ENCODE measurements at regions not wholly inside any gene's neighbourhood (a gene's known extent, or its start where the extent isn't known, plus 50 kb on each side); places are given as distances from the start of the nearest gene placed in this dataset.

DNA sequence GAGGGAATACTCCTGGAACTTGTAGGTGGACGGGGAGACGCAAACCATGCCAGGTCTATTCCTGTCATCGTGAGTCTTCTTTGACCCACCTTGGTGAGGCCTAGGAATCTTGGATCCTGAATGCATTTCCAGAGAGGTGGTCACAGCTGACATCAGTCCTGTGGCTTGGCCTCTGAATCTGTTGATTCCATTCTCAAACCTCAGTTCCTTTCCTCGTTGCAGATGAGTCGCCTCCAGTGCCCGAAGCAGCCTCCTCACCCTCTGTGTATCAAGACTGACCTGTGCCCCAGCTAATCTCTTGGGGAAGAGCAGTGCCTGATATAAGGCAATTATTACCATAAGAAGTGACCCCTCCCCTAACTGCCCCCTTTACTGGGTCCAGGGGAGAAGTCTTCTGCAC is 118.1 kb downstream of the SMIM20 start:
- TF ChIP-seq, protein P1, sequence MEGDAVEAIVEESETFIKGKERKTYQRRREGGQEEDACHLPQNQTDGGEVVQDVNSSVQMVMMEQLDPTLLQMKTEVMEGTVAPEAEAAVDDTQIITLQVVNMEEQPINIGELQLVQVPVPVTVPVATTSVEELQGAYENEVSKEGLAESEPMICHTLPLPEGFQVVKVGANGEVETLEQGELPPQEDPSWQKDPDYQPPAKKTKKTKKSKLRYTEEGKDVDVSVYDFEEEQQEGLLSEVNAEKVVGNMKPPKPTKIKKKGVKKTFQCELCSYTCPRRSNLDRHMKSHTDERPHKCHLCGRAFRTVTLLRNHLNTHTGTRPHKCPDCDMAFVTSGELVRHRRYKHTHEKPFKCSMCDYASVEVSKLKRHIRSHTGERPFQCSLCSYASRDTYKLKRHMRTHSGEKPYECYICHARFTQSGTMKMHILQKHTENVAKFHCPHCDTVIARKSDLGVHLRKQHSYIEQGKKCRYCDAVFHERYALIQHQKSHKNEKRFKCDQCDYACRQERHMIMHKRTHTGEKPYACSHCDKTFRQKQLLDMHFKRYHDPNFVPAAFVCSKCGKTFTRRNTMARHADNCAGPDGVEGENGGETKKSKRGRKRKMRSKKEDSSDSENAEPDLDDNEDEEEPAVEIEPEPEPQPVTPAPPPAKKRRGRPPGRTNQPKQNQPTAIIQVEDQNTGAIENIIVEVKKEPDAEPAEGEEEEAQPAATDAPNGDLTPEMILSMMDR (IDR thresholded peaks at IDR 0.05): no peak
- TF ChIP-seq EZH2 (IDR thresholded peaks at IDR 0.05; ENCODE audit: borderline replicate concordance, insufficient read depth, low read depth, low read length, poor library complexity, severe bottlenecking): no peak
